GM12878 (cell line): ENCODE measurements at regions not wholly inside any gene's neighbourhood (a gene's known extent, or its start where the extent isn't known, plus 50 kb on each side); places are given as distances from the start of the nearest gene placed in this dataset.

Experiments
- ATAC-seq: fragments of 200-7000 bp; cut with Tn5 transposase; 3 replicates; pipeline ENCODE4 v1.9.1; 2020; ENCODE audit warnings: mild to moderate bottlenecking, moderate library complexity
- BruUV-seq: library from RNA; stranded (reverse); fragments of 400-500 nt; replicated peaks from 2 replicates; lab custom pipeline; 2021; lab: Mats Ljungman, UMichigan
- CTCF ChIA-PET: fragments of 300-600 bp; sonication (Branson Sonifier 250); formaldehyde crosslinking; extraction: SDS; loops from one replicate; lab custom pipeline; 2021; ENCODE audit warnings: inconsistent platforms; lab: Yijun Ruan, JAX
- POLR2A ChIA-PET: fragments of 350-600 bp; formaldehyde crosslinking; extraction: SDS; loops from one replicate; lab custom pipeline; 2021; ENCODE audit warnings: inconsistent platforms; lab: Charles Lee
- RAD21 ChIA-PET: fragments of 300-600 bp; sonication (Branson Sonifier 250); formaldehyde crosslinking; loops from one replicate; lab custom pipeline; 2023; ENCODE audit warnings: antibody characterized with exemption; ENCODE audit not compliant: unreplicated experiment; lab: Charles Lee
- SMC1A ChIA-PET: fragments of 300-600 bp; sonication (Branson Sonifier 250); formaldehyde crosslinking; loops from one replicate; lab custom pipeline; 2023; ENCODE audit not compliant: unreplicated experiment, uncharacterized antibody; lab: Charles Lee
- DNase-seq: peaks from one replicate; pipeline ENCODE4 v3.0.0-alpha.2; 2011; ENCODE audit warnings: low read depth, low spot score
- FAIRE-seq: peaks from 3 replicates; lab custom pipeline; 2011; peaks lifted over from hg19 to GRCh38; lab: Jason Lieb, UNC
- H2AFZ ChIP-seq: 2 replicates; pipeline ENCODE4 v1.6.0; 2011; ENCODE audit warnings: low read depth, low read length, control low read depth; ENCODE audit not compliant: control insufficient read depth
- H3K27ac ChIP-seq: 2 replicates; pipeline ENCODE4 v1.5.1; 2011; ENCODE audit warnings: control low read depth; ENCODE audit not compliant: control insufficient read depth, insufficient read depth
- H3K27me3 ChIP-seq, 2 experiments: replicated peaks in 1 of 2; 2 replicates each; pipeline versions ENCODE4 v1.6.0 to v1.6.1; 2011; ENCODE audit warnings: low read length in 1 of 2; ENCODE audit not compliant: control insufficient read depth in 2 of 2, insufficient read depth in 2 of 2
- H3K36me3 ChIP-seq, 2 experiments: 2 replicates each; pipeline ENCODE4 v1.5.1; 2011; ENCODE audit warnings: low read length in 1 of 2; ENCODE audit not compliant: control insufficient read depth in 2 of 2, insufficient read depth in 2 of 2
- H3K4me1 ChIP-seq: 2 replicates; pipeline ENCODE4 v1.6.1; 2011; ENCODE audit warnings: mild to moderate bottlenecking, low read length, moderate library complexity, mixed read lengths; ENCODE audit not compliant: control insufficient read depth, insufficient read depth
- H3K4me2 ChIP-seq: 2 replicates; pipeline ENCODE4 v1.6.0; 2011; ENCODE audit warnings: control low read depth; ENCODE audit not compliant: control insufficient read depth, insufficient read depth
- H3K4me3 ChIP-seq: fragments of 200-600 bp; sonication (generic); 2 replicates; pipeline ENCODE4 v1.5.1; 2016
- H3K79me2 ChIP-seq: 2 replicates; pipeline ENCODE4 v1.6.0; 2011; ENCODE audit warnings: low read length; ENCODE audit not compliant: control insufficient read depth, insufficient read depth
- H3K9ac ChIP-seq: 2 replicates; pipeline ENCODE4 v1.8.0; 2011; ENCODE audit warnings: low read length, control low read depth, mixed read lengths; ENCODE audit not compliant: control insufficient read depth, insufficient read depth
- H3K9me3 ChIP-seq: replicated peaks from 3 replicates; pipeline ENCODE4 v1.5.1; 2011; ENCODE audit warnings: mild to moderate bottlenecking, low read length; ENCODE audit not compliant: control insufficient read depth, insufficient read depth
- H4K20me1 ChIP-seq: 2 replicates; pipeline ENCODE4 v1.6.0; 2011; ENCODE audit not compliant: control insufficient read depth, insufficient read depth
- EED ChIP-seq: sonication (generic); IDR thresholded peaks from 2 replicates; pipeline ENCODE4 v1.6.1; 2016; ENCODE audit warnings: antibody characterized with exemption, low read depth
- MEF2B ChIP-seq: fragments of 450-650 bp; IDR thresholded peaks from 2 replicates; pipeline ENCODE4 v1.6.1; 2018; ENCODE audit warnings: mild to moderate bottlenecking, moderate library complexity; ENCODE audit not compliant: partially characterized antibody, poor library complexity, severe bottlenecking
- MYB ChIP-seq: fragments of 150-350 bp; IDR thresholded peaks from 2 replicates; pipeline ENCODE4 v1.6.1; 2014; ENCODE audit warnings: mild to moderate bottlenecking, low read depth, low read length, borderline replicate concordance
- RAD21 ChIP-seq: IDR thresholded peaks from 2 replicates; pipeline ENCODE4 v1.6.1; 2011; ENCODE audit warnings: mild to moderate bottlenecking, low read depth, low read length, moderate library complexity; ENCODE audit not compliant: insufficient read depth
- ZNF622 ChIP-seq: fragments of 450-650 bp; IDR thresholded peaks from 2 replicates; pipeline ENCODE4 v1.6.1; 2017; ENCODE audit warnings: mild to moderate bottlenecking, inconsistent platforms
- whole genome bisulfite sequencing: methylation state at CpG from one replicate; pipeline ENCODE4 v1.1.6; 2016; ENCODE audit warnings: low lambda C conversion rate; ENCODE audit not compliant: insufficient replicate concordance, insufficient coverage; ENCODE audit errors: missing lambda C conversion rate; 5-methylcytosine and 5-hydroxymethylcytosine counted together
- in situ Hi-C: fragments of 300-500 bp; cut with MboI; formaldehyde crosslinking; loops from 9 replicates; pipeline ENCODE4 v1.14.3; 2018; ENCODE audit warnings: mixed read lengths
- intact Hi-C: fragments of 100-400 bp; cut with micrococcal nuclease; formaldehyde crosslinking; loops from one replicate; pipeline ENCODE4 v1.14.2; 2022; ENCODE audit not compliant: unreplicated experiment
- TF ChIP-seq, protein P1 (sequence below): fragments of 450-650 bp; conservative IDR thresholded peaks from 2 replicates; pipeline ENCODE4 v1.6.1; 2017; ENCODE audit warnings: mild to moderate bottlenecking, moderate library complexity

DNA sequence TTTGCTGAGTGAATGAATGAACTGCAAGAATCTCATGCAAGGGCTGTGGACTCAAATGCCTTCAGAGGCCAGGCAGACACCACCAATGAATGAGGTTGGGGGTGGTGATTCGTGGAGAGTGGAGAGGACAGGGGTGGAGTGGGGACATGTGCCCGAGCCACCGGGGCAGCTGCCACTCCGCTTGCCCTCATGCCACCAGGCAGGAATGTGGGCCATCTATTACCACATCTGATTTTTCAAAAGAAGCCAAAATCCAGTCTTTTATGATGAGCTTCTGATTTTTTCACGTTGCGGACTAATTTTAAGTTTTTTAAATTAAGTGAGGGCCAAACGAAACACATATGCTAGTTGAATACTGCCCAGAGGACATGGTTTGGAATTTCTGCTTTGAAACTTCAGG, 67.1 kb upstream of the SMURF2 start:
- H3K9me3 ChIP-seq, result no peaks in the 10 kb centered on the region
- no peak for TF ChIP-seq EED
- no peak for TF ChIP-seq RAD21
- TF ChIP-seq MEF2B, result no peak
- TF ChIP-seq, protein P1, sequence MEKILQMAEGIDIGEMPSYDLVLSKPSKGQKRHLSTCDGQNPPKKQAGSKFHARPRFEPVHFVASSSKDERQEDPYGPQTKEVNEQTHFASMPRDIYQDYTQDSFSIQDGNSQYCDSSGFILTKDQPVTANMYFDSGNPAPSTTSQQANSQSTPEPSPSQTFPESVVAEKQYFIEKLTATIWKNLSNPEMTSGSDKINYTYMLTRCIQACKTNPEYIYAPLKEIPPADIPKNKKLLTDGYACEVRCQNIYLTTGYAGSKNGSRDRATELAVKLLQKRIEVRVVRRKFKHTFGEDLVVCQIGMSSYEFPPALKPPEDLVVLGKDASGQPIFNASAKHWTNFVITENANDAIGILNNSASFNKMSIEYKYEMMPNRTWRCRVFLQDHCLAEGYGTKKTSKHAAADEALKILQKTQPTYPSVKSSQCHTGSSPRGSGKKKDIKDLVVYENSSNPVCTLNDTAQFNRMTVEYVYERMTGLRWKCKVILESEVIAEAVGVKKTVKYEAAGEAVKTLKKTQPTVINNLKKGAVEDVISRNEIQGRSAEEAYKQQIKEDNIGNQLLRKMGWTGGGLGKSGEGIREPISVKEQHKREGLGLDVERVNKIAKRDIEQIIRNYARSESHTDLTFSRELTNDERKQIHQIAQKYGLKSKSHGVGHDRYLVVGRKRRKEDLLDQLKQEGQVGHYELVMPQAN, result no peak
- no peak for TF ChIP-seq ZNF622
- TF ChIP-seq MYB, result no peak
- no peak for ATAC-seq
- H3K4me3 ChIP-seq, result no peak overlapping the region
- WGBS, result 44% methylated on average over 7 of the region's 7 CpGs
- no peak for FAIRE-seq
- no peak overlapping the region for H2AFZ ChIP-seq
- no peak overlapping the region for H3K27ac ChIP-seq
- POLR2A ChIA-PET, result no interaction called here
- no peaks in the 10 kb centered on the region; a peak in 1 of 4 replicates for H3K27me3 ChIP-seq
- CTCF ChIA-PET, result interaction anchor here (0.6 kb wide), 1 partner anchor 972 kb away, joined by 5 read pairs; no protein-coding TSS in a partner anchor
- intact Hi-C loops, result no loop called here
- no peak overlapping the region for H3K4me2 ChIP-seq
- no peaks in the 10 kb centered on the region for H3K79me2 ChIP-seq
- H3K4me1 ChIP-seq, result no peaks in the 10 kb centered on the region
- no peaks in the 10 kb centered on the region for H4K20me1 ChIP-seq
- H3K9ac ChIP-seq, result no peak overlapping the region
- in situ Hi-C loops, result no loop called here
- no peaks in the 10 kb centered on the region for H3K36me3 ChIP-seq
- no TSS peak for BruUV-seq
- SMC1A ChIA-PET, result no interaction called here
- no peak for DNase-seq
- RAD21 ChIA-PET, result no interaction called here
